ENCODE measurements at regions not wholly inside any gene's neighbourhood (a gene's known extent, or its start where the extent isn't known, plus 50 kb on each side); places are given as distances from the start of the nearest gene placed in this dataset.

- H4K20me1 ChIP-seq (ENCODE audit: insufficient read depth) = no peaks in the 10 kb centered on the region
- no peak overlapping the region for H3K27ac ChIP-seq (ENCODE audit: low read depth, low read length)
- peak; percentile 52 for TF ChIP-seq RAD21 (IDR thresholded peaks at IDR 0.05; ENCODE audit: low read depth)
- TF ChIP-seq CTCF (IDR thresholded peaks at IDR 0.05 in 2 of 3, conservative IDR thresholded peaks at IDR 0.05 in 1 of 3; ENCODE audit: borderline replicate concordance in 1 of 3, insufficient read depth in 1 of 3, low read depth in 2 of 3, low read length in 2 of 3) = peak in 2 of 3 experiments; percentile 14 to 41; a peak in 3 of 6 replicates
- no peak for TF ChIP-seq SRF (IDR thresholded peaks at IDR 0.05; ENCODE audit: low read depth)
- TF ChIP-seq EZH2phosphoT487 (IDR thresholded peaks at IDR 0.05; ENCODE audit: borderline replicate concordance) = no peak
- H3K9me2 ChIP-seq (ENCODE audit: insufficient read depth) = no peaks in the 10 kb centered on the region
- H2AFZ ChIP-seq (ENCODE audit: low read depth, low read length, poor library complexity, severe bottlenecking) = no peak overlapping the region
- no peaks in the 10 kb centered on the region for H3K36me3 ChIP-seq (ENCODE audit: control insufficient read depth in 1 of 2, insufficient read depth in 2 of 2, low read length in 2 of 2)
- H3K79me2 ChIP-seq (ENCODE audit: insufficient read depth, low read length) = no peaks in the 10 kb centered on the region
- peaks cover 0 to 4% of the 10 kb centered on the region in 2 experiments; a peak in 1 of 4 replicates for H3K9me3 ChIP-seq (ENCODE audit: control insufficient read depth in 1 of 2, insufficient read depth in 1 of 2, low read depth in 1 of 2, low read length in 2 of 2)
- DNase-seq (ENCODE audit: low read depth, low spot score) (no peak), ATAC-seq (peak; percentile 62)
- intact Hi-C loops (cut with micrococcal nuclease) = loop anchor here (10.0 kb wide), 1 partner anchor 56 kb away; no protein-coding TSS in a partner anchor
- no peak overlapping the region for H3K4me3 ChIP-seq (replicated peaks in 1 of 2; ENCODE audit: low read depth in 1 of 2, low read length in 2 of 2)
- POLR2A ChIA-PET = no interaction called here
- peaks cover 0 to 15% of the 10 kb centered on the region in 2 experiments; a peak in 1 of 4 replicates for H3K4me1 ChIP-seq (ENCODE audit: control insufficient read depth in 1 of 2, insufficient read depth in 2 of 2, low read length in 2 of 2)
- BruUV-seq (replicated peaks) = no TSS peak
- RAD21 ChIA-PET (ENCODE audit: low non-redundant PET in 1 of 2, low total read pairs in 2 of 2, uncharacterized antibody in 2 of 2, unreplicated experiment in 2 of 2) = interaction anchor here in 1 of 2 experiments (0.5 kb wide), 1 partner anchor 254 kb away, joined by 8 read pairs; the partner anchor contains the start of gene NXNL2
- no peaks in the 10 kb centered on the region for H3K27me3 ChIP-seq (ENCODE audit: insufficient read depth, low read length)
- CTCF ChIA-PET = no interaction called here
- no peak overlapping the region for H3K9ac ChIP-seq (ENCODE audit: low read length)
- peak overlapping the region; percentile 17; the same call in 1 of the 2 replicates for H3K4me2 ChIP-seq (ENCODE audit: low read length)
Measured at GRCh38 chr9:88280816-88281382, 107.3 kb upstream of the SPIN1 start.

- DNase-seq (ENCODE audit: low read depth, low spot score) (no peak), ATAC-seq (no peak)
- no TSS peak for BruUV-seq (replicated peaks)
- TF ChIP-seq ELF1 (IDR thresholded peaks at IDR 0.05; ENCODE audit: borderline replicate concordance, low read depth) (no peak), CEBPB (IDR thresholded peaks at IDR 0.05; ENCODE audit: low read depth) (no peak), POLR2A (IDR thresholded peaks at IDR 0.05; ENCODE audit: borderline replicate concordance, extremely low read depth, insufficient read depth, insufficient read length) (no peak), SP1 (IDR thresholded peaks at IDR 0.05; ENCODE audit: low read depth) (no peak), ZBTB33 (IDR thresholded peaks at IDR 0.05; ENCODE audit: extremely low read depth, insufficient replicate concordance, low read length) (no peak), EGR1 (IDR thresholded peaks at IDR 0.05; ENCODE audit: low read depth) (no peak), JUND (IDR thresholded peaks at IDR 0.05) (no peak), EZH2 (IDR thresholded peaks at IDR 0.05) (no peak), TCF7L2 (IDR thresholded peaks at IDR 0.05; ENCODE audit: borderline replicate concordance, extremely low read depth, insufficient read depth, insufficient read length) (no peak), ZNF274 (IDR thresholded peaks at IDR 0.05; ENCODE audit: low read depth, low read length) (no peak)
- Histone ChIP-seq H3K9me3 (ENCODE audit: control insufficient read depth in 1 of 2, insufficient read depth in 1 of 2, low read depth in 1 of 2, low read length in 2 of 2) (no peaks in the 10 kb centered on the region), H2AFZ (ENCODE audit: low read depth, low read length, poor library complexity, severe bottlenecking) (no peak overlapping the region), H3K79me2 (ENCODE audit: insufficient read depth, low read length) (no peaks in the 10 kb centered on the region), H3K27me3 (ENCODE audit: insufficient read depth, low read length) (no peaks in the 10 kb centered on the region), H3K4me1 (ENCODE audit: control insufficient read depth in 1 of 2, insufficient read depth in 2 of 2, low read length in 2 of 2) (peaks cover 0 to 10% of the 10 kb centered on the region in 2 experiments; a peak in 1 of 4 replicates), H3K27ac (ENCODE audit: low read depth, low read length) (no peak overlapping the region), H4K20me1 (ENCODE audit: insufficient read depth) (no peaks in the 10 kb centered on the region), H3K4me2 (ENCODE audit: low read length) (no peak overlapping the region), H3K9ac (ENCODE audit: low read length) (no peak overlapping the region), H3K36me3 (ENCODE audit: control insufficient read depth in 1 of 2, insufficient read depth in 2 of 2, low read length in 2 of 2) (no peaks in the 10 kb centered on the region), H3K4me3 (replicated peaks in 1 of 2; ENCODE audit: low read depth in 1 of 2, low read length in 2 of 2) (no peak overlapping the region), H3K9me2 (ENCODE audit: insufficient read depth) (no peaks in the 10 kb centered on the region)
- ChIA-PET CTCF (no interaction called here), RAD21 (ENCODE audit: low non-redundant PET in 1 of 2, low total read pairs in 2 of 2, uncharacterized antibody in 2 of 2, unreplicated experiment in 2 of 2) (no interaction called here), POLR2A (no interaction called here)
- intact Hi-C loops (cut with micrococcal nuclease) = loop anchor here (5.0 kb wide), 1 partner anchor 109 kb away; the partner anchor contains the start of gene SPIN1
Measured at GRCh38 chr9:88278036-88278435, 110.2 kb upstream of the SPIN1 start.
